ENCODE measurements at regions not wholly inside any gene's neighbourhood (a gene's known extent, or its start where the extent isn't known, plus 50 kb on each side); places are given as distances from the start of the nearest gene placed in this dataset.

GRCh38 chr6:164694386-164694785 is 615.0 kb downstream of the C6orf118 start:
- TF ChIP-seq, protein P1, sequence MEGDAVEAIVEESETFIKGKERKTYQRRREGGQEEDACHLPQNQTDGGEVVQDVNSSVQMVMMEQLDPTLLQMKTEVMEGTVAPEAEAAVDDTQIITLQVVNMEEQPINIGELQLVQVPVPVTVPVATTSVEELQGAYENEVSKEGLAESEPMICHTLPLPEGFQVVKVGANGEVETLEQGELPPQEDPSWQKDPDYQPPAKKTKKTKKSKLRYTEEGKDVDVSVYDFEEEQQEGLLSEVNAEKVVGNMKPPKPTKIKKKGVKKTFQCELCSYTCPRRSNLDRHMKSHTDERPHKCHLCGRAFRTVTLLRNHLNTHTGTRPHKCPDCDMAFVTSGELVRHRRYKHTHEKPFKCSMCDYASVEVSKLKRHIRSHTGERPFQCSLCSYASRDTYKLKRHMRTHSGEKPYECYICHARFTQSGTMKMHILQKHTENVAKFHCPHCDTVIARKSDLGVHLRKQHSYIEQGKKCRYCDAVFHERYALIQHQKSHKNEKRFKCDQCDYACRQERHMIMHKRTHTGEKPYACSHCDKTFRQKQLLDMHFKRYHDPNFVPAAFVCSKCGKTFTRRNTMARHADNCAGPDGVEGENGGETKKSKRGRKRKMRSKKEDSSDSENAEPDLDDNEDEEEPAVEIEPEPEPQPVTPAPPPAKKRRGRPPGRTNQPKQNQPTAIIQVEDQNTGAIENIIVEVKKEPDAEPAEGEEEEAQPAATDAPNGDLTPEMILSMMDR (IDR thresholded peaks at IDR 0.05): no peak
- TF ChIP-seq POLR2A (IDR thresholded peaks at IDR 0.05; ENCODE audit: low read depth): no peak
- no peak for TF ChIP-seq EP300 (IDR thresholded peaks at IDR 0.05)
- no peak for TF ChIP-seq POLR2AphosphoS5 (IDR thresholded peaks at IDR 0.05)

Measured in esophagus muscularis mucosa (tissue), 4 donors.